Thyroid gland (tissue), 4 donors: ENCODE measurements at regions not wholly inside any gene's neighbourhood (a gene's known extent, or its start where the extent isn't known, plus 50 kb on each side); places are given as distances from the start of the nearest gene placed in this dataset.

Experiments used
- DNase-seq, 2 donors: peaks; one replicate each; pipeline ENCODE4 v3.0.0-alpha.2; 2019
- H3K27ac ChIP-seq, 3 donors: fragments of 200-600 bp; sonication (generic); 1 replicate in 2 of 3; 2 replicates in 1 of 3; pipeline ENCODE4 v1.5.1; 2016 to 2019; ENCODE audit warnings: mild to moderate bottlenecking in 1 of 3, moderate library complexity in 1 of 3
- H3K27me3 ChIP-seq: fragments of 200-600 bp; sonication (generic); one replicate; pipeline ENCODE4 v1.5.1; 2019
- H3K36me3 ChIP-seq, 2 donors: fragments of 200-600 bp; sonication (generic); one replicate each; pipeline ENCODE4 v1.5.1; 2016 to 2019
- H3K4me1 ChIP-seq, 2 donors: fragments of 200-600 bp; sonication (generic); one replicate each; pipeline ENCODE4 v1.5.1; 2017 to 2019
- H3K4me3 ChIP-seq, 3 donors: fragments of 200-600 bp; sonication (generic); replicated peaks in 1 of 3; 1 replicate in 2 of 3; 2 replicates in 1 of 3; pipeline ENCODE4 v1.5.1; 2016; ENCODE audit warnings: mild to moderate bottlenecking in 1 of 3
- H3K9me3 ChIP-seq: fragments of 200-600 bp; sonication (generic); one replicate; pipeline ENCODE4 v1.5.1; 2017
- POLR2A ChIP-seq, 2 donors: fragments of 450-650 bp; IDR thresholded peaks; one replicate each; pipeline ENCODE4 v1.6.1; 2017; ENCODE audit warnings: antibody characterized with exemption in 2 of 2, mild to moderate bottlenecking in 2 of 2, moderate library complexity in 1 of 2
- WGBS, 2 donors: methylation state at CpG; one replicate each; pipeline ENCODE4 v1.1.5; 2017; 5-methylcytosine and 5-hydroxymethylcytosine counted together
- intact Hi-C: fragments of 100-400 bp; cut with DNase I; formaldehyde crosslinking; loops from one replicate; pipeline ENCODE4 v1.15.1; 2023
- TF ChIP-seq, protein P1 (sequence below), 6 experiments: fragments of 200-600 bp in 3 of 6; fragments of 450-650 bp in 3 of 6; sonication (generic) in 3 of 6; IDR thresholded peaks; one replicate each; pipeline ENCODE4 v1.5.1; 2016 to 2019; ENCODE audit warnings: antibody characterized with exemption in 6 of 6, mild to moderate bottlenecking in 2 of 6, inconsistent platforms in 1 of 6, moderate library complexity in 1 of 6

DNA sequence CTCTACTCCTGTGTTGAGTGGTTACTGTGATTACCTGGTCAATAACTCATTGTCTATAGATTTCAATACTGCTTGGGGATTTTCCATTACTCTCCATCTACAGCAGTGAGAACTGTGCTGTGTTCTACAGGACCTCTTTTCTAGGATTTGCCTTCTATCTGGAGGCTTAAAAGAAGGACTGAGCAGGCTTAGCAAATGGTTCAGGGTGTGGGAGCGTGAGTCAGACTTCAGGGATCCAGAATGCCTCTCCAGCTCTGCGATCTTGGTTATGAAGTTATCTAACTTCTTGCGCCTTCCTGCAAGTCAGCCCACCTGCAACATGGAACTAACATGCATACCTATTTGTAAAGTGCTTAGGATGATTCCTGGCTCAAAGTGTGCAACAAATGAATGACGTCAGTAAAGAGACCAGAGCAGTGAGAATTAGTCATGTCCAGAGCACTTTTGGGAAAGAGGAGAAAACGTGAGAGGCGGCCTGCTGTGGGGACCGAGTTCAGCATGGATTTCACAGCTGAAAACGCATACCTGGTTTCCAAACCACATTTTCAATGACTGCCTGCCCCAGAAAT is 610.1 kb upstream of the CDH4 start:
- TF ChIP-seq POLR2A (IDR thresholded peaks at IDR 0.05): no peak
- TF ChIP-seq, protein P1, sequence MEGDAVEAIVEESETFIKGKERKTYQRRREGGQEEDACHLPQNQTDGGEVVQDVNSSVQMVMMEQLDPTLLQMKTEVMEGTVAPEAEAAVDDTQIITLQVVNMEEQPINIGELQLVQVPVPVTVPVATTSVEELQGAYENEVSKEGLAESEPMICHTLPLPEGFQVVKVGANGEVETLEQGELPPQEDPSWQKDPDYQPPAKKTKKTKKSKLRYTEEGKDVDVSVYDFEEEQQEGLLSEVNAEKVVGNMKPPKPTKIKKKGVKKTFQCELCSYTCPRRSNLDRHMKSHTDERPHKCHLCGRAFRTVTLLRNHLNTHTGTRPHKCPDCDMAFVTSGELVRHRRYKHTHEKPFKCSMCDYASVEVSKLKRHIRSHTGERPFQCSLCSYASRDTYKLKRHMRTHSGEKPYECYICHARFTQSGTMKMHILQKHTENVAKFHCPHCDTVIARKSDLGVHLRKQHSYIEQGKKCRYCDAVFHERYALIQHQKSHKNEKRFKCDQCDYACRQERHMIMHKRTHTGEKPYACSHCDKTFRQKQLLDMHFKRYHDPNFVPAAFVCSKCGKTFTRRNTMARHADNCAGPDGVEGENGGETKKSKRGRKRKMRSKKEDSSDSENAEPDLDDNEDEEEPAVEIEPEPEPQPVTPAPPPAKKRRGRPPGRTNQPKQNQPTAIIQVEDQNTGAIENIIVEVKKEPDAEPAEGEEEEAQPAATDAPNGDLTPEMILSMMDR (IDR thresholded peaks at IDR 0.05): no peak
- Histone ChIP-seq H3K4me3 (no peak overlapping the region), H3K36me3 (no peaks in the 10 kb centered on the region), H3K4me1 (no peaks in the 10 kb centered on the region), H3K27ac (no peak overlapping the region), H3K27me3 (no peaks in the 10 kb centered on the region), H3K9me3 (no peaks in the 10 kb centered on the region)
- intact Hi-C loops: no loop called here
- DNase-seq: no peak
- WGBS, 2 donors: 86 to 89% methylated on average over 8 of the region's 8 CpGs

DNA sequence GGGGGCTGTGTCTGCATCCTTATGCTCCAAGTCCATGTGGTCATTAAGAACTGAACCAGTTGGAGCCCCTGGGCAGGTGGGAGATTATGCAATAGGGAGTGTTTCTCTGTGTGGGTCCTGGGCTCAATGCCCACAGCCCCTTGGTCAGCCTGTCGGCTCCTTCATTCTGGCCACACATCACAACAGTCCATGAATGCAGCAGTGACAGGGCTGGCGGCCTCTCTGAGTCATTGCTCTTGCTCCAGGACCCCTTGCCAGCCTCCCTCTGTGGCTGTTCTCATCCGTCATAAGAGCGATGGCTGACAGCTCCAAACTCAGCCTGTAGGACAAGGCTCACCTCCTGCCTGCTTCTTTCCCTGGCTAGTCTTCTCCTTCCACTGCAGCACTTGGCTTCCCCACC is 609.5 kb upstream of the CDH4 start:
- no peaks in the 10 kb centered on the region for H3K36me3 ChIP-seq
- intact Hi-C loops: no loop called here
- no peak for DNase-seq
- H3K27ac ChIP-seq: no peak overlapping the region
- 88 to 91% methylated on average over 3 to 4 of the region's 4 CpGs for WGBS, 2 donors
- H3K9me3 ChIP-seq: no peaks in the 10 kb centered on the region
- no peak for TF ChIP-seq POLR2A (IDR thresholded peaks at IDR 0.05)
- TF ChIP-seq, protein P1 (IDR thresholded peaks at IDR 0.05): no peak
- H3K4me3 ChIP-seq: no peak overlapping the region
- H3K4me1 ChIP-seq: no peaks in the 10 kb centered on the region
- no peaks in the 10 kb centered on the region for H3K27me3 ChIP-seq

- Histone ChIP-seq H3K4me3 (no peak overlapping the region), H3K27me3 (no peaks in the 10 kb centered on the region), H3K9me3 (no peaks in the 10 kb centered on the region), H3K36me3 (no peaks in the 10 kb centered on the region), H3K27ac (no peak overlapping the region), H3K4me1 (no peaks in the 10 kb centered on the region)
- 73 to 75% methylated on average over 6 of the region's 6 CpGs for WGBS, 2 donors
- TF ChIP-seq POLR2A (IDR thresholded peaks at IDR 0.05): no peak
- TF ChIP-seq, protein P1 (IDR thresholded peaks at IDR 0.05): no peak
- intact Hi-C loops: no loop called here
- no peak for DNase-seq
Observed at GRCh38 chr20:60648556-60648955, 603.5 kb upstream of the CDH4 start.

DNA sequence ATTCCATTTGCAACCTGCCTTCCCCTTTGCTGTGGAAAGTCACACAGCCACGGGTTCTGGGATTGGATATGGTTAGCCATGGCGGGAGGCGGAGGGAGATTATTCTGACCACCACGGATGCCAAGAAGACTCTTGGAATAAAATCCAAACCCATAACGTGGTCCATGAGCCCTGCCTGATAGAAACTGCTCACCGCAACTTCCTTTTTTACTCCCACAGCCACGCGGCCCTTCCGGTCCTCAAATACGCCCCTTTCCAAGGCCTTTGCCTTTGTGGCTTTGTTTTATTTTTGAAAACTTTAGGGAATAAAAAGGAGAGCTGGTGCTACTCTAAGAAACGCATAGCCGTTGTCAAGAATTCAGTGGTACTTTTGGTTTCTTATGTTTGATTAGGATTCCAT is 602.5 kb upstream of the CDH4 start:
- no peaks in the 10 kb centered on the region for H3K27me3 ChIP-seq
- WGBS, 2 donors: 90% methylated on average over 12 of the region's 12 CpGs

GRCh38 chr20:60650087-60650486 is 602.0 kb upstream of the CDH4 start:
- WGBS, 2 donors: 95 to 96% methylated on average over 10 of the region's 10 CpGs
- no peak for TF ChIP-seq POLR2A (IDR thresholded peaks at IDR 0.05)
- TF ChIP-seq, protein P1 (IDR thresholded peaks at IDR 0.05): no peak

More for the DNA sequence above, 602.5 kb upstream of the CDH4 start:
- no peaks in the 10 kb centered on the region for H3K4me1 ChIP-seq
- H3K27ac ChIP-seq: no peak overlapping the region
- TF ChIP-seq, protein P1 (IDR thresholded peaks at IDR 0.05): no peak
- TF ChIP-seq POLR2A (IDR thresholded peaks at IDR 0.05): no peak
- intact Hi-C loops: no loop called here
- no peak for DNase-seq
- no peak overlapping the region for H3K4me3 ChIP-seq
- H3K9me3 ChIP-seq: no peaks in the 10 kb centered on the region
- H3K36me3 ChIP-seq: no peaks in the 10 kb centered on the region

More at GRCh38 chr20:60650087-60650486, 602.0 kb upstream of the CDH4 start:
- H3K4me1 ChIP-seq: no peaks in the 10 kb centered on the region
- H3K4me3 ChIP-seq: no peak overlapping the region
- no peak overlapping the region for H3K27ac ChIP-seq
- intact Hi-C loops: no loop called here
- DNase-seq: no peak
- H3K36me3 ChIP-seq: no peaks in the 10 kb centered on the region
- H3K9me3 ChIP-seq: no peaks in the 10 kb centered on the region
- no peaks in the 10 kb centered on the region for H3K27me3 ChIP-seq
